GM23248 (cell line): ENCODE measurements at regions not wholly inside any gene's neighbourhood (a gene's known extent, or its start where the extent isn't known, plus 50 kb on each side); places are given as distances from the start of the nearest gene placed in this dataset.

Experiments used
- DNase-seq: peaks from one replicate; pipeline ENCODE4 v3.0.0-alpha.2; 2015
- H2AFZ ChIP-seq: fragments of 200-600 bp; sonication (generic); 2 replicates; pipeline ENCODE4 v1.6.1; 2016; ENCODE audit warnings: antibody characterized with exemption
- H3F3A ChIP-seq: fragments of 200-600 bp; sonication (generic); 2 replicates; pipeline ENCODE4 v1.6.1; 2016; ENCODE audit warnings: mild to moderate bottlenecking, antibody characterized with exemption, mixed run types; ENCODE audit not compliant: insufficient read depth
- H3K27ac ChIP-seq: fragments of 200-600 bp; sonication (generic); 2 replicates; pipeline ENCODE4 v1.5.1; 2016; ENCODE audit warnings: mild to moderate bottlenecking
- H3K27me3 ChIP-seq: fragments of 200-600 bp; sonication (generic); replicated peaks from 2 replicates; pipeline ENCODE4 v1.6.1; 2016; ENCODE audit warnings: mild to moderate bottlenecking; ENCODE audit not compliant: insufficient read depth
- H3K36me3 ChIP-seq: fragments of 200-600 bp; sonication (generic); 2 replicates; pipeline ENCODE4 v1.6.1; 2016; ENCODE audit warnings: low read depth, mild to moderate bottlenecking
- H3K4me1 ChIP-seq: fragments of 200-600 bp; sonication (generic); 2 replicates; pipeline ENCODE4 v1.6.1; 2016; ENCODE audit warnings: mild to moderate bottlenecking; ENCODE audit not compliant: insufficient read depth
- H3K4me2 ChIP-seq: fragments of 200-600 bp; sonication (generic); one replicate; pipeline ENCODE4 v1.6.1; 2016; ENCODE audit warnings: mild to moderate bottlenecking; ENCODE audit not compliant: unreplicated experiment
- H3K4me3 ChIP-seq: fragments of 200-600 bp; sonication (generic); 2 replicates; pipeline ENCODE4 v1.5.1; 2016; ENCODE audit warnings: mild to moderate bottlenecking
- H3K79me2 ChIP-seq: fragments of 200-600 bp; sonication (generic); 2 replicates; pipeline ENCODE4 v1.6.1; 2016; ENCODE audit warnings: mild to moderate bottlenecking; ENCODE audit not compliant: insufficient read depth
- H3K9ac ChIP-seq: fragments of 200-600 bp; sonication (generic); 2 replicates; pipeline ENCODE4 v1.6.1; 2016; ENCODE audit warnings: mild to moderate bottlenecking
- H3K9me2 ChIP-seq: fragments of 200-600 bp; sonication (generic); 2 replicates; pipeline ENCODE4 v1.6.1; 2016; ENCODE audit warnings: mixed run types, mild to moderate bottlenecking, moderate library complexity; ENCODE audit not compliant: insufficient read depth
- H3K9me3 ChIP-seq: fragments of 200-600 bp; sonication (generic); one replicate; pipeline ENCODE4 v1.6.1; 2017; ENCODE audit warnings: low read depth
- H4K20me1 ChIP-seq: fragments of 200-600 bp; sonication (generic); 2 replicates; pipeline ENCODE4 v1.6.0; 2016; ENCODE audit not compliant: insufficient read depth
- EZH2 ChIP-seq: fragments of 200-600 bp; sonication (generic); IDR thresholded peaks from 2 replicates; pipeline ENCODE4 v1.6.1; 2018; ENCODE audit warnings: antibody characterized with exemption, mild to moderate bottlenecking; ENCODE audit not compliant: insufficient read depth, poor library complexity, severe bottlenecking
- EZH2phosphoT487 ChIP-seq: fragments of 200-600 bp; sonication (generic); IDR thresholded peaks from 2 replicates; pipeline ENCODE4 v1.6.1; 2018; ENCODE audit warnings: antibody characterized with exemption, moderate library complexity, mild to moderate bottlenecking, low read depth; ENCODE audit not compliant: insufficient read depth
- WGBS, 2 experiments: methylation state at CpG; one replicate each; pipeline ENCODE4 v1.1.6; 2015 to 2017; ENCODE audit warnings: low lambda C conversion rate in 2 of 2, low coverage in 1 of 2; ENCODE audit errors: missing lambda C conversion rate in 2 of 2; 5-methylcytosine and 5-hydroxymethylcytosine counted together
- in situ Hi-C: fragments of 300-500 bp; cut with MboI; formaldehyde crosslinking; loops from 2 replicates; pipeline ENCODE4 v1.15.0; 2020

DNA sequence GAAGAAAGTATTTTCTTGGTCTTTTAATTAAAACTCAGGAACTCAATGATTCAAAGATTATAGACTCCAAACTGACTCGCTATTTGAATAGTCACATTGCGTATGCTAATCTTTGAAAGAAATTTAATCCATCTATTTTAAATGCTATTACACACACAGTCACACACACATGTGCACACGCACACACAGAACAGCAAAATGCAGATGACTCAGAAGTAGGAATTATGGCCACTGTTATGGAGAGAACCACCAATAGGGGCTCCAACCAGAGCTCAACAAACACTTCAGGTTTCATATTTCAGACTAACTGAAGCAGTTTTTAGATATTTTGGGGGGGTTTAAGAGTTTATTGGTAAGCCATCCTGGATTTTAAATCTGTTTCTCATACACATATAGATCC is 1917.9 kb downstream of the EFNA5 start:
- no peak overlapping the region for H3K9ac ChIP-seq
- H3K27me3 ChIP-seq, result no peaks in the 10 kb centered on the region
- H3K4me3 ChIP-seq, result no peak overlapping the region
- H4K20me1 ChIP-seq, result no peaks in the 10 kb centered on the region
- H3F3A ChIP-seq, result no peaks in the 10 kb centered on the region
- H3K79me2 ChIP-seq, result no peaks in the 10 kb centered on the region
- 52 to 55% methylated on average over 3 of the region's 3 CpGs for WGBS, 2 experiments
- H3K9me3 ChIP-seq, result no peaks in the 10 kb centered on the region
- no peak overlapping the region for H3K4me2 ChIP-seq
- no peak overlapping the region for H2AFZ ChIP-seq
- H3K36me3 ChIP-seq, result no peaks in the 10 kb centered on the region
- no peak for DNase-seq
- in situ Hi-C loops, result no loop called here
- no peaks in the 10 kb centered on the region for H3K9me2 ChIP-seq
- H3K27ac ChIP-seq, result no peak overlapping the region
- no peak for TF ChIP-seq EZH2
- TF ChIP-seq EZH2phosphoT487, result no peak
- H3K4me1 ChIP-seq, result no peaks in the 10 kb centered on the region

DNA sequence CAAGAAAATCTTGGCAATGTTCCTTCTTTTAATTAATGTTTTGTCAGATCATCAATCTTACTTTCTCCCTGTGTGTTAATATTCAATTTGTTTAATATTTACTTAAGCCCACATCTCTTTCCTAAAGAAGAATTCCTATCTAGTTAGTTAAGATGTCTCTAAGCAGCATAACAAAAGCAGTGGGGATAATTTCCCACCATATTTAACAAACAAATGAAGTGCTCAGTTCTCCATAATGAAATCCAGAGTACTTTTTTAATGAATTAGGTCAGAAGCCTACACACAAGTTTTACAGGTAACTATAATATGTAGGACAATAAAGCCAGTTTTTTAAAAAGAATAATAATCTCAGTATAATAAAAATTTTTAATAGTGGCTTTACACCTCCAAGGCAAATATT is 1918.8 kb downstream of the EFNA5 start:
- TF ChIP-seq EZH2phosphoT487 (no peak), EZH2 (no peak)
- Histone ChIP-seq H3K4me1 (no peaks in the 10 kb centered on the region), H3K9me3 (no peaks in the 10 kb centered on the region), H2AFZ (no peak overlapping the region), H4K20me1 (no peaks in the 10 kb centered on the region), H3K79me2 (no peaks in the 10 kb centered on the region), H3K9me2 (no peaks in the 10 kb centered on the region), H3K4me2 (no peak overlapping the region), H3F3A (no peaks in the 10 kb centered on the region), H3K27me3 (no peaks in the 10 kb centered on the region), H3K36me3 (no peaks in the 10 kb centered on the region), H3K27ac (no peak overlapping the region), H3K9ac (no peak overlapping the region), H3K4me3 (no peak overlapping the region)
- in situ Hi-C loops, result no loop called here
- DNase-seq, result no peak

DNA sequence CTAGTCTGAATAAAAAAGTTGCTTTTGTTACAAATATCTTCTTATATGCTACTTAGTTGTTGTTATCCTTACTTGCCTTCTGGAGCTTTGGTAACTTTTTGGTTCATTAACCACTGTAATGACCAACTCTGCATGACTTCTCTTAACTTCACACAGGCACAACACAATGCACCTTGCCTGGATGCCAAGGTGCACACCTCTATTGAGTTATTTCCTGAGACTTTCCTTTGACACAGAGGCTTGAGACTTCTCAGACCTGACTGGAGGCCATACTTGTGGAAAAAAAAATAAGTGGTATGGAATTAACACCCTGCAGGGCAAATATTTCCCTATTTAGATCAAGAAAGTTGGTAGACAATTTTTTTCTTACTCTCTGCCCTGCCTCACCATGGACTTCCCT is 1925.6 kb downstream of the EFNA5 start:
- no peaks in the 10 kb centered on the region for H3K27me3 ChIP-seq
- H2AFZ ChIP-seq, result no peak overlapping the region
- no peaks in the 10 kb centered on the region for H4K20me1 ChIP-seq
- no peaks in the 10 kb centered on the region for H3K4me1 ChIP-seq
- no peak overlapping the region for H3K27ac ChIP-seq
- H3K4me3 ChIP-seq, result no peak overlapping the region
- H3K9ac ChIP-seq, result no peak overlapping the region
- no peaks in the 10 kb centered on the region for H3K79me2 ChIP-seq
- DNase-seq, result no peak
- H3K9me3 ChIP-seq, result no peaks in the 10 kb centered on the region
- TF ChIP-seq EZH2, result no peak
- TF ChIP-seq EZH2phosphoT487, result no peak
- no peaks in the 10 kb centered on the region for H3K36me3 ChIP-seq
- H3K9me2 ChIP-seq, result no peaks in the 10 kb centered on the region
- no peak overlapping the region for H3K4me2 ChIP-seq
- in situ Hi-C loops, result no loop called here
- no peaks in the 10 kb centered on the region for H3F3A ChIP-seq

DNA sequence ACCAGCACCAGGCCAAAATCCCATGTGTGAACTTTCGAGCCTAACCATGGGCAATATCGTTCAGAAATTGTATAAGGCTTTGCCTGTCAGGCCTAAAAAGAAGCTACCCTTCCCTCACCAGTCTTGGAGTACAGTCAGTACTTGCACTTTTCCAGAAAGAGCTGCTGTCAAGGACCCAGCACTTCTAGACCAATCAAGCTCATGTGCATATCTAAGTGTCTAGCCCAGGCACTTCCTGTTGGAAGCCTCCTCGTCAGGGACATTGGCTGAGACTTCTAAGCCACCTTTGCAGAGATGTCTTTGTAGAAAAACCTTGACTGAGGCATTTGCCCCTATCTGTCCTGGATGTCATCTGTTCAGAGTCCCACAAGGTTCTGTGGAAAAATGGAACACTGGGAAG is 1930.5 kb downstream of the EFNA5 start:
- DNase-seq, result no peak
- H3K79me2 ChIP-seq, result no peaks in the 10 kb centered on the region
- no peaks in the 10 kb centered on the region for H3K9me2 ChIP-seq
- H3K4me1 ChIP-seq, result no peaks in the 10 kb centered on the region
- H2AFZ ChIP-seq, result no peak overlapping the region
- 28 to 33% methylated on average over 3 of the region's 3 CpGs for WGBS, 2 experiments
- no peaks in the 10 kb centered on the region for H4K20me1 ChIP-seq
- in situ Hi-C loops, result no loop called here
- H3K4me2 ChIP-seq, result no peak overlapping the region
- no peak for TF ChIP-seq EZH2
- TF ChIP-seq EZH2phosphoT487, result no peak
- no peaks in the 10 kb centered on the region for H3F3A ChIP-seq
- no peaks in the 10 kb centered on the region for H3K9me3 ChIP-seq
- no peak overlapping the region for H3K4me3 ChIP-seq
- H3K36me3 ChIP-seq, result no peaks in the 10 kb centered on the region
- no peaks in the 10 kb centered on the region for H3K27me3 ChIP-seq
- no peak overlapping the region for H3K9ac ChIP-seq
- H3K27ac ChIP-seq, result no peak overlapping the region

DNA sequence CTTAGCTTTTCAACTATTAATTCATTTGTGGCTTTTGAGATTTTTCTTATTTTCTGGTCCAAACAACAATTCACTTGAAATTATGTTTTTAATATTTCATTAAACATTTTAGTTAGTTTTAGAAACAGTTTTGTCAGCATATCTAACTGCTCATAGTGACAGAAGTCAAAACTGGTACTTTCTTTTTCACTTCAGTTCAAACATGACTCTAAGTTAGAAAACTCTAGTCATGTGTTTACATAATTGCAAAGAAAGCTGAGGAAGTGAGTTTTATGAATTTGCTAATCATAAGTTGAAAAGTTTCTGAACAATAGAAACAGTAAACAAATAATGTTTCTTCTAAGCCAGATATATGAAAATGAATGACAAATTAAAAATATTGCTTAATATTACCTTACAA is 1931.0 kb downstream of the EFNA5 start:
- H3K9ac ChIP-seq, result no peak overlapping the region
- in situ Hi-C loops, result no loop called here

More for the DNA sequence above, 1931.0 kb downstream of the EFNA5 start:
- Histone ChIP-seq H3K9me3 (no peaks in the 10 kb centered on the region), H3K36me3 (no peaks in the 10 kb centered on the region), H4K20me1 (no peaks in the 10 kb centered on the region), H3K27me3 (no peaks in the 10 kb centered on the region), H3K79me2 (no peaks in the 10 kb centered on the region), H3F3A (no peaks in the 10 kb centered on the region), H2AFZ (no peak overlapping the region), H3K27ac (no peak overlapping the region), H3K4me1 (no peaks in the 10 kb centered on the region), H3K9me2 (no peaks in the 10 kb centered on the region), H3K4me2 (no peak overlapping the region), H3K4me3 (no peak overlapping the region)
- TF ChIP-seq EZH2, result no peak
- no peak for TF ChIP-seq EZH2phosphoT487
- DNase-seq, result no peak
